NCI-H2196 treated with DMSO at 0.1 percent for 48 hours (cell line): ENCODE measurements at regions not wholly inside any gene's neighbourhood (a gene's known extent, or its start where the extent isn't known, plus 50 kb on each side); places are given as distances from the start of the nearest gene placed in this dataset.

ENCODE experiments used
- DNase-seq: peaks from one replicate; lab custom pipeline; 2025; ENCODE audit not compliant: unreplicated experiment; lab: John Stamatoyannopoulos, UW

GRCh38 chr6:209432-210103 lies 82.7 kb upstream of the DUSP22 start:
- no peak for DNase-seq

GRCh38 chr6:210104-210456 lies 82.2 kb upstream of the DUSP22 start:
- DNase-seq = no peak

- DNase-seq = no peak
These were observed 81.4 kb upstream of the DUSP22 start for GRCh38 chr6:210778-211374.

- DNase-seq = no peak
These were observed 80.3 kb upstream of the DUSP22 start for GRCh38 chr6:211871-212497.

GRCh38 chr6:213284-213683 lies 79.0 kb upstream of the DUSP22 start:
- no peak for DNase-seq

- DNase-seq = no peak
These were observed 77.9 kb upstream of the DUSP22 start for GRCh38 chr6:214428-214827.

GRCh38 chr6:215335-216034 lies 76.8 kb upstream of the DUSP22 start:
- peak; percentile 39 for DNase-seq

GRCh38 chr6:217048-217659 lies 75.1 kb upstream of the DUSP22 start:
- no peak for DNase-seq

GRCh38 chr6:218153-219018 lies 73.9 kb upstream of the DUSP22 start:
- DNase-seq = no peak

GRCh38 chr6:219019-219570 lies 73.2 kb upstream of the DUSP22 start:
- no peak for DNase-seq

GRCh38 chr6:219641-220198 lies 72.6 kb upstream of the DUSP22 start:
- no peak for DNase-seq

- no peak for DNase-seq
These were observed 72.0 kb upstream of the DUSP22 start for GRCh38 chr6:220312-220711.

- DNase-seq = no peak
These were observed 71.4 kb upstream of the DUSP22 start for GRCh38 chr6:220721-221475.

- no peak for DNase-seq
These were observed 70.5 kb upstream of the DUSP22 start for GRCh38 chr6:221531-222349.

- DNase-seq = no peak
These were observed 69.8 kb upstream of the DUSP22 start for GRCh38 chr6:222468-222867.

- DNase-seq = no peak
These were observed 69.2 kb upstream of the DUSP22 start for GRCh38 chr6:223136-223535.

- DNase-seq = no peak
These were observed 68.5 kb upstream of the DUSP22 start for GRCh38 chr6:223763-224162.

GRCh38 chr6:224350-224749 lies 67.9 kb upstream of the DUSP22 start:
- DNase-seq = no peak
